ENCODE measurements at regions not wholly inside any gene's neighbourhood (a gene's known extent, or its start where the extent isn't known, plus 50 kb on each side); places are given as distances from the start of the nearest gene placed in this dataset.

- no peaks in the 10 kb centered on the region for H3K36me3 Mint-ChIP-seq
- H3K4me3 Mint-ChIP-seq = no peak overlapping the region
- no peaks in the 10 kb centered on the region for H3K9me3 Mint-ChIP-seq
- no peak overlapping the region for H3K27ac Mint-ChIP-seq
- DNase-seq (ENCODE audit: extremely low spot score, unreplicated experiment) = no peak
- H3K4me1 Mint-ChIP-seq (ENCODE audit: unreplicated experiment) = peaks cover 20% of the 10 kb centered on the region
- TF ChIP-seq, protein P1, sequence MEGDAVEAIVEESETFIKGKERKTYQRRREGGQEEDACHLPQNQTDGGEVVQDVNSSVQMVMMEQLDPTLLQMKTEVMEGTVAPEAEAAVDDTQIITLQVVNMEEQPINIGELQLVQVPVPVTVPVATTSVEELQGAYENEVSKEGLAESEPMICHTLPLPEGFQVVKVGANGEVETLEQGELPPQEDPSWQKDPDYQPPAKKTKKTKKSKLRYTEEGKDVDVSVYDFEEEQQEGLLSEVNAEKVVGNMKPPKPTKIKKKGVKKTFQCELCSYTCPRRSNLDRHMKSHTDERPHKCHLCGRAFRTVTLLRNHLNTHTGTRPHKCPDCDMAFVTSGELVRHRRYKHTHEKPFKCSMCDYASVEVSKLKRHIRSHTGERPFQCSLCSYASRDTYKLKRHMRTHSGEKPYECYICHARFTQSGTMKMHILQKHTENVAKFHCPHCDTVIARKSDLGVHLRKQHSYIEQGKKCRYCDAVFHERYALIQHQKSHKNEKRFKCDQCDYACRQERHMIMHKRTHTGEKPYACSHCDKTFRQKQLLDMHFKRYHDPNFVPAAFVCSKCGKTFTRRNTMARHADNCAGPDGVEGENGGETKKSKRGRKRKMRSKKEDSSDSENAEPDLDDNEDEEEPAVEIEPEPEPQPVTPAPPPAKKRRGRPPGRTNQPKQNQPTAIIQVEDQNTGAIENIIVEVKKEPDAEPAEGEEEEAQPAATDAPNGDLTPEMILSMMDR (conservative IDR thresholded peaks at IDR 0.05) = no peak
- H3K27me3 Mint-ChIP-seq = no peaks in the 10 kb centered on the region
These were observed 141.8 kb downstream of the RNF152 start for GRCh38 chr18:61750840-61751668.

DNA sequence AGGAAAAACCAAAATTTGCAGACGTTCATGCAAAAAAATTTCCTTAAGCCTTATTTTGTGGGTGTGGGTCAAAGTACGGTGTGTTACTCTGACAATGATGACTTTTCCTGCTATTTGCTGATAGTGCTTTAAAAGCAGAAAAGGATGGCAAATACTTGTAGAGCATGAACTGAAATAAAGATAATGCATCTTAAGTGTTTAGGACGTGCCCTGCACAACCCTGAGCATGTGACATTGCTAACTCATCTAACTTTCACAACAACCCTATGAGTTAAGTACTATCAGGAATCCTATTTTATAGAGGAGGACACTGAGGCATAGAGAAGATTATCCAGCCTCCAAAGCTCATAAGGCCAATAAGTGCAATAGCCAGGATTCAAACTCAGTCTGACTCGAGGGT lies 143.3 kb downstream of the RNF152 start:
- DNase-seq (ENCODE audit: extremely low spot score, unreplicated experiment) = no peak
- no peak overlapping the region for H3K4me3 Mint-ChIP-seq
- TF ChIP-seq, protein P1 (conservative IDR thresholded peaks at IDR 0.05) = no peak
- H3K27ac Mint-ChIP-seq = no peak overlapping the region
- no peaks in the 10 kb centered on the region for H3K27me3 Mint-ChIP-seq
- H3K4me1 Mint-ChIP-seq (ENCODE audit: unreplicated experiment) = peaks cover 12% of the 10 kb centered on the region
- H3K9me3 Mint-ChIP-seq = peaks cover 7% of the 10 kb centered on the region
- no peaks in the 10 kb centered on the region for H3K36me3 Mint-ChIP-seq

GRCh38 chr18:61749031-61749430 lies 143.8 kb downstream of the RNF152 start:
- peaks cover 7% of the 10 kb centered on the region for H3K9me3 Mint-ChIP-seq
- H3K27ac Mint-ChIP-seq = no peak overlapping the region
- TF ChIP-seq, protein P1 (conservative IDR thresholded peaks at IDR 0.05) = no peak
- DNase-seq (ENCODE audit: extremely low spot score, unreplicated experiment) = no peak
- H3K36me3 Mint-ChIP-seq = no peaks in the 10 kb centered on the region
- no peaks in the 10 kb centered on the region for H3K27me3 Mint-ChIP-seq
- H3K4me1 Mint-ChIP-seq (ENCODE audit: unreplicated experiment) = peaks cover 14% of the 10 kb centered on the region
- no peak overlapping the region for H3K4me3 Mint-ChIP-seq

DNA sequence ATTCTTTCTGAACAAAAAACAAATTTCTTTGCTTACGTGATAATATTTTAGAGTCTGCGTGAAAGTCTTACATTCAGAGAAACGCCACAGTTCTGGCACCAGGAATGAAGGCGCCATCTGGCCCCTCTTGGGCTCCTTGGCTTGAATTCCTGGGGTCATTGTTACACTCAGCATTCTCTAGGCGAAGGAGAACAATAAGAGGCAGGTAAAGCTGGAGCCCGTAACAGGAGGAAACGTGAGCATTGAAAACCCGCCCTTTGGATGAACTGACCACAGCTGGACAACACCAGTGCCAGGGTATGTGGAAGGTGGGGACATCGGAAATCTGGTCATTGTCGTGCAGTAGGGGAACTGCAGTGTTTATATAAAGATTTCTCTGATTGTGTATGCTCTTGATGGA lies 144.8 kb downstream of the RNF152 start:
- Mint-ChIP-seq H3K36me3 (no peaks in the 10 kb centered on the region), H3K27ac (no peak overlapping the region), H3K27me3 (no peaks in the 10 kb centered on the region), H3K4me1 (ENCODE audit: unreplicated experiment) (peaks cover 20% of the 10 kb centered on the region), H3K9me3 (peaks cover 7% of the 10 kb centered on the region), H3K4me3 (no peak overlapping the region)
- TF ChIP-seq, protein P1 (conservative IDR thresholded peaks at IDR 0.05) = no peak
- no peak for DNase-seq (ENCODE audit: extremely low spot score, unreplicated experiment)

GRCh38 chr18:61743775-61744531 lies 148.9 kb downstream of the RNF152 start:
- H3K36me3 Mint-ChIP-seq = no peaks in the 10 kb centered on the region

More at GRCh38 chr18:61743775-61744531, 148.9 kb downstream of the RNF152 start:
- Mint-ChIP-seq H3K4me1 (ENCODE audit: unreplicated experiment) (peaks cover 20% of the 10 kb centered on the region), H3K9me3 (peaks cover 7% of the 10 kb centered on the region), H3K27me3 (no peaks in the 10 kb centered on the region), H3K27ac (no peak overlapping the region), H3K4me3 (no peak overlapping the region)
- DNase-seq (ENCODE audit: extremely low spot score, unreplicated experiment) = no peak
- TF ChIP-seq, protein P1 (conservative IDR thresholded peaks at IDR 0.05) = no peak

Measured in type B pancreatic cell (in vitro differentiated cells).